HepG2 (cell line): ENCODE measurements at regions not wholly inside any gene's neighbourhood (a gene's known extent, or its start where the extent isn't known, plus 50 kb on each side); places are given as distances from the start of the nearest gene placed in this dataset.

ENCODE experiments used
- ATAC-seq: fragments of 200-7000 bp; cut with Tn5 transposase; 3 replicates; pipeline ENCODE4 v1.9.1; 2020; ENCODE audit warnings: mild to moderate bottlenecking, moderate library complexity
- BruUV-seq: library from RNA; stranded (reverse); fragments of 400-500 nt; replicated peaks from 2 replicates; lab custom pipeline; 2021; lab: Mats Ljungman, UMichigan
- CTCF ChIA-PET: fragments of 300-600 bp; formaldehyde crosslinking; extraction: SDS; loops from one replicate; lab custom pipeline; 2021; ENCODE audit warnings: low total read pairs, inconsistent platforms, low intra/inter-chr PET ratio; lab: Yijun Ruan, JAX
- POLR2A ChIA-PET: fragments of 350-600 bp; sonication (Branson Sonifier 250); formaldehyde crosslinking; loops from one replicate; lab custom pipeline; 2020; ENCODE audit warnings: antibody characterized with exemption, inconsistent platforms; lab: Yijun Ruan, JAX
- DNase-seq: peaks from one replicate; pipeline ENCODE4 v3.0.0-alpha.2; 2015; ENCODE audit warnings: low spot score
- FAIRE-seq: peaks from 3 replicates; lab custom pipeline; 2011; peaks lifted over from hg19 to GRCh38; lab: Jason Lieb, UNC
- H2AFZ ChIP-seq: one replicate; pipeline ENCODE4 v1.6.1; 2011; ENCODE audit warnings: low read length, inconsistent platforms
- H3K27ac ChIP-seq: fragments of 300-600 bp; 3 replicates; pipeline ENCODE4 v1.8.0; 2011; ENCODE audit warnings: mixed run types, mild to moderate bottlenecking, mixed read lengths, low read length, inconsistent platforms; ENCODE audit not compliant: insufficient read depth; ENCODE audit errors: extremely low read length
- H3K27me3 ChIP-seq, 2 experiments: fragments of 200-600 bp in 1 of 2; 2 replicates in 1 of 2; 3 replicates in 1 of 2; pipeline versions ENCODE4 v1.6.0 to v1.8.0; 2011; ENCODE audit warnings: low read length in 2 of 2, mild to moderate bottlenecking in 2 of 2, moderate library complexity in 2 of 2, inconsistent platforms in 1 of 2; ENCODE audit not compliant: insufficient read depth in 2 of 2, control insufficient read depth in 1 of 2
- H3K36me3 ChIP-seq, 2 experiments: fragments of 200-600 bp in 1 of 2; replicated peaks in 1 of 2; 2 replicates in 1 of 2; 3 replicates in 1 of 2; pipeline versions ENCODE4 v1.5.1 to v1.8.0; 2011; ENCODE audit warnings: low read length in 2 of 2, inconsistent platforms in 1 of 2; ENCODE audit not compliant: insufficient read depth in 2 of 2, control insufficient read depth in 1 of 2
- H3K4me1 ChIP-seq: 2 replicates; pipeline ENCODE4 v1.5.1; 2012; ENCODE audit warnings: low read length, inconsistent platforms; ENCODE audit not compliant: insufficient read depth
- H3K4me2 ChIP-seq: 2 replicates; pipeline ENCODE4 v1.6.0; 2011; ENCODE audit warnings: low read depth, low read length, inconsistent platforms
- H3K4me3 ChIP-seq, 3 experiments: fragments of 200-600 bp in 1 of 3; sonication (generic), shearing (Covaris generic) in 1 of 3; replicated peaks in 1 of 3; 2 replicates each; pipeline ENCODE4 v1.5.1; 2011 to 2016; ENCODE audit warnings: low read length in 3 of 3, inconsistent platforms in 2 of 3, low read depth in 2 of 3, mild to moderate bottlenecking in 2 of 3, control low read depth in 1 of 3, mixed read lengths in 1 of 3; ENCODE audit not compliant: insufficient read depth in 1 of 3
- H3K79me2 ChIP-seq: one replicate; pipeline ENCODE4 v1.6.1; 2011; ENCODE audit warnings: low read length, inconsistent platforms; ENCODE audit not compliant: insufficient read depth
- H3K9ac ChIP-seq: 2 replicates; pipeline ENCODE4 v1.6.0; 2011; ENCODE audit warnings: mild to moderate bottlenecking, low read depth, low read length, inconsistent platforms; ENCODE audit not compliant: insufficient read depth
- H3K9me3 ChIP-seq: 2 replicates; pipeline ENCODE4 v1.5.1; 2012; ENCODE audit warnings: mild to moderate bottlenecking, low read length
- H4K20me1 ChIP-seq: 2 replicates; pipeline ENCODE4 v1.6.0; 2011; ENCODE audit warnings: inconsistent platforms, mild to moderate bottlenecking, low read length, moderate library complexity; ENCODE audit not compliant: insufficient read depth
- BATF2 ChIP-seq: sonication (generic); formaldehyde crosslinking; IDR thresholded peaks from 2 replicates; pipeline ENCODE4 v1.8.0; 2022; ENCODE audit warnings: mild to moderate bottlenecking, missing genetic modification reagents, moderate library complexity
- FOXO1 ChIP-seq: sonication (generic); formaldehyde crosslinking; IDR thresholded peaks from 2 replicates; pipeline ENCODE4 v1.4.0; 2020; ENCODE audit warnings: missing genetic modification reagents
- HCFC1 ChIP-seq: fragments of 150-350 bp; IDR thresholded peaks from 2 replicates; pipeline ENCODE4 v1.6.1; 2014; ENCODE audit warnings: low read depth, low read length
- KLF16 ChIP-seq, 2 experiments: sonication (generic) in 1 of 2; formaldehyde crosslinking in 1 of 2; IDR thresholded peaks; 2 replicates each; pipeline versions ENCODE4 v1.6.1 to v1.8.0; 2016 to 2023; ENCODE audit warnings: missing genetic modification reagents in 2 of 2, missing compliant biosample characterization in 1 of 2
- KLF9 ChIP-seq: IDR thresholded peaks from 2 replicates; pipeline ENCODE4 v1.6.1; 2016; ENCODE audit warnings: low read depth
- MXD3 ChIP-seq: IDR thresholded peaks from 2 replicates; pipeline ENCODE4 v1.6.1; 2016; ENCODE audit warnings: mild to moderate bottlenecking, missing biosample characterization, missing genetic modification reagents
- REPIN1 ChIP-seq: sonication (generic); formaldehyde crosslinking; IDR thresholded peaks from 2 replicates; pipeline ENCODE4 v1.8.0; 2022; ENCODE audit warnings: missing genetic modification reagents, low read depth, mild to moderate bottlenecking, borderline replicate concordance
- TCF7 ChIP-seq: sonication (generic); IDR thresholded peaks from 2 replicates; pipeline ENCODE4 v1.6.1; 2016; ENCODE audit warnings: antibody characterized with exemption, low read depth
- THAP7 ChIP-seq: sonication (generic); formaldehyde crosslinking; IDR thresholded peaks from 2 replicates; pipeline ENCODE4 v1.8.1; 2023; ENCODE audit warnings: mild to moderate bottlenecking, missing genetic modification reagents
- ZFP36 ChIP-seq: fragments of 150-350 bp; IDR thresholded peaks from 2 replicates; pipeline ENCODE4 v1.6.1; 2018; ENCODE audit warnings: borderline replicate concordance, low read length, low read depth; ENCODE audit not compliant: partially characterized antibody
- ZFP36L1 ChIP-seq: sonication (generic); formaldehyde crosslinking; IDR thresholded peaks from 2 replicates; pipeline ENCODE4 v1.8.0; 2022; ENCODE audit warnings: mild to moderate bottlenecking, missing genetic modification reagents, moderate library complexity
- ZFY ChIP-seq: sonication (generic); formaldehyde crosslinking; IDR thresholded peaks from 2 replicates; pipeline ENCODE4 v1.4.0; 2020; ENCODE audit warnings: missing genetic modification reagents
- ZNF234 ChIP-seq: sonication (generic); formaldehyde crosslinking; conservative IDR thresholded peaks from 2 replicates; pipeline ENCODE4 v1.5.1; 2020; ENCODE audit warnings: mild to moderate bottlenecking, missing genetic modification reagents
- ZNF296 ChIP-seq: sonication (generic); formaldehyde crosslinking; conservative IDR thresholded peaks from 2 replicates; pipeline ENCODE4 v1.5.0; 2020; ENCODE audit warnings: mild to moderate bottlenecking, missing genetic modification reagents
- ZNF331 ChIP-seq: sonication (generic); formaldehyde crosslinking; IDR thresholded peaks from 2 replicates; pipeline ENCODE4 v1.4.0; 2020; ENCODE audit warnings: missing genetic modification reagents
- WGBS: methylation state at CpG from one replicate; pipeline ENCODE4 v1.1.6; 2017; ENCODE audit warnings: low lambda C conversion rate; 5-methylcytosine and 5-hydroxymethylcytosine counted together
- in situ Hi-C: cut with HindIII; loops from 2 replicates; pipeline ENCODE4 v1.10.0; 2017; ENCODE audit warnings: low pct_unique_long_range_greater_than_20kb; ENCODE audit not compliant: extremely low pct_ligation_motif_present
- intact Hi-C: fragments of 100-400 bp; cut with micrococcal nuclease; formaldehyde crosslinking; loops from one replicate; pipeline ENCODE4 v1.10.0; 2022; ENCODE audit not compliant: unreplicated experiment

- TF ChIP-seq THAP7 (CRISPR knock-in tag) (no peak), ZNF331 (CRISPR knock-in tag) (no peak)
- TF ChIP-seq, all 625 proteins: peak for 0
Observed at GRCh38 chr15:48025118-48025517, 95.7 kb upstream of the SLC24A5 start (continued).

- no peak overlapping the region for H3K4me2 ChIP-seq
- H3K36me3 ChIP-seq: no peaks in the 10 kb centered on the region
- in situ Hi-C loops: no loop called here
- no peak overlapping the region for H3K27ac ChIP-seq
- H4K20me1 ChIP-seq: no peaks in the 10 kb centered on the region
- no peaks in the 10 kb centered on the region for H3K9me3 ChIP-seq
- H3K4me3 ChIP-seq: no peak overlapping the region
- intact Hi-C loops: no loop called here
- no peak overlapping the region for H2AFZ ChIP-seq
- no peak for TF ChIP-seq ZFY (CRISPR knock-in tag)
- no peak for TF ChIP-seq HCFC1
- no peak for TF ChIP-seq KLF9 (CRISPR knock-in tag)
- TF ChIP-seq ZNF296: no peak
- no peak for TF ChIP-seq REPIN1 (CRISPR knock-in tag)
- TF ChIP-seq TCF7: no peak
- no peak for TF ChIP-seq ZFP36
- no peak for TF ChIP-seq MXD3 (CRISPR knock-in tag)
- no peak for TF ChIP-seq KLF16 (CRISPR knock-in tag; IDR thresholded peaks at IDR 0.05)
- TF ChIP-seq ZFP36L1 (CRISPR knock-in tag): no peak
- no peak for TF ChIP-seq ZNF234
- TF ChIP-seq BATF2 (CRISPR knock-in tag): no peak
- no peak for TF ChIP-seq FOXO1 (CRISPR knock-in tag)
- H3K9ac ChIP-seq: no peak overlapping the region
- H3K4me1 ChIP-seq: no peaks in the 10 kb centered on the region
- no TSS peak for BruUV-seq
- H3K27me3 ChIP-seq: no peaks in the 10 kb centered on the region
- FAIRE-seq (no peak), DNase-seq (no peak), ATAC-seq (no peak)
- no peaks in the 10 kb centered on the region for H3K79me2 ChIP-seq
- ChIA-PET CTCF (no interaction called here), POLR2A (no interaction called here)
- WGBS: 18% methylated on average over 2 of the region's 2 CpGs
Observed at GRCh38 chr15:48028712-48029111, 92.1 kb upstream of the SLC24A5 start.
